GM12878 (cell line): ENCODE measurements at regions not wholly inside any gene's neighbourhood (a gene's known extent, or its start where the extent isn't known, plus 50 kb on each side); places are given as distances from the start of the nearest gene placed in this dataset.

Experiments used
- CBX5 ChIP-seq: sonication (generic); IDR thresholded peaks from 2 replicates; pipeline ENCODE4 v1.6.1; 2016; ENCODE audit warnings: low read depth, moderate library complexity, mild to moderate bottlenecking, inconsistent platforms
- CREM ChIP-seq: IDR thresholded peaks from 2 replicates; pipeline ENCODE4 v1.6.1; 2014; ENCODE audit warnings: antibody characterized with exemption, low read depth
- JUND ChIP-seq: IDR thresholded peaks from 2 replicates; pipeline ENCODE4 v1.6.1; 2012; ENCODE audit warnings: low read depth, mild to moderate bottlenecking, low read length, improper control_type of control experiment, moderate library complexity
- NR2C1 ChIP-seq: fragments of 450-650 bp; IDR thresholded peaks from 2 replicates; pipeline ENCODE4 v1.6.1; 2017; ENCODE audit warnings: antibody characterized with exemption, mild to moderate bottlenecking, moderate library complexity
- PML ChIP-seq: IDR thresholded peaks from 2 replicates; pipeline ENCODE4 v1.6.1; 2012; ENCODE audit warnings: low read length, inconsistent platforms
- POLR2A ChIP-seq: IDR thresholded peaks from 2 replicates; pipeline ENCODE4 v1.6.1; 2011; ENCODE audit warnings: low read depth, mild to moderate bottlenecking, low read length
- TCF12 ChIP-seq: IDR thresholded peaks from 2 replicates; pipeline ENCODE4 v1.6.1; 2011; ENCODE audit warnings: low read depth, mild to moderate bottlenecking, low read length
- YY1 ChIP-seq: IDR thresholded peaks from 2 replicates; pipeline ENCODE4 v1.6.1; 2011; ENCODE audit warnings: low read depth, mild to moderate bottlenecking, low read length
- ZNF24 ChIP-seq: fragments of 450-650 bp; IDR thresholded peaks from 2 replicates; pipeline ENCODE4 v1.6.1; 2017; ENCODE audit warnings: antibody characterized with exemption, mild to moderate bottlenecking
- TF ChIP-seq, protein P1 (sequence below): IDR thresholded peaks from 2 replicates; pipeline ENCODE4 v1.6.1; 2012; ENCODE audit warnings: improper control_type of control experiment, low read depth, low read length; ENCODE audit not compliant: insufficient replicate concordance
- TF ChIP-seq, protein P2 (sequence below): fragments of 450-650 bp; IDR thresholded peaks from 2 replicates; pipeline ENCODE4 v1.6.1; 2017; ENCODE audit warnings: mild to moderate bottlenecking
- TF ChIP-seq, protein P3 (sequence below): IDR thresholded peaks from 2 replicates; pipeline ENCODE4 v1.6.1; 2012; ENCODE audit warnings: low read depth, low read length, improper control_type of control experiment
- TF ChIP-seq, protein P4 (sequence below): fragments of 150-350 bp; IDR thresholded peaks from 2 replicates; pipeline ENCODE4 v1.6.1; 2014; ENCODE audit warnings: mild to moderate bottlenecking, low read depth, low read length

DNA sequence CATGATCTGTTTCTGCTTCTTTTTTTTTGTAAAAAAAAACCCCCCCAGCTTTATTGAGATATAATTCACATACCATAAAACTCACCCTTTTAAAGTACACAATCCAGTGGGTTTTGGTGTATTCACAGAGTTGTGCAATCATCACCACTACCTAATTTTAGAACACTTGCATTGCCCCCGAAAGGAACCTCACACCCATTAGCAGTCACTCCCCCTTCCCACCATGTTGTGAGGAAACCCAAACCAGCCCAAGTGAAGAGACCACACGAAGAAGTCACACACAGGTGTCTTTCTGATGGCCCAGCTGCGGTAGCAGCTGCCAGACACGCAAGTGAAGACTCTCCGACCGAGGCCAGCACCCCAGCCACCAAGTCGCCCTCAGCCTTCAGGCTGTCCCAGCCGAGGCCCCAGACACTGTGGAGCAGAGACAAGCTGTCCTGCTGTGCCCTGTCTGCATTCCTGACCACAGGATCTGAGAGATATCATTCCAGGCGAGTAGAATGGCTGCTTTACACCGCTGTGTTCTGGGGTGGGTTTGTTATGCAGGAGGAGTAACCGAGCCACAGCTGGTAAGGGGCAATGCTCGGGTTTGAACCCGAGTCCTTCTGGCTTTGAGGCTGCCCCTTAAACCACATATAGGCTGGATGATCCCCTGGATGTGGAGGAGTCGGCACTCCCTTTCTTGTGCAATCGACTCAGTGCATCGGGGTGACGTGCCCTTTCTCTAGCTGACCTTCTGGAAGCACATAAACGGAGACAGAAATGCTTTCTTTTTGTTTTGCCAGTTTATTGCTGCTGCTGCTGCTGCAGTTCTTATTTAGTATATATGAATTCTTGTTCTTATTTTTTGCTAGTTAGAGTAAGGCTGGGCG lies 59.1 kb upstream of the PTPN1 start (continued):
- TF ChIP-seq, protein P1, sequence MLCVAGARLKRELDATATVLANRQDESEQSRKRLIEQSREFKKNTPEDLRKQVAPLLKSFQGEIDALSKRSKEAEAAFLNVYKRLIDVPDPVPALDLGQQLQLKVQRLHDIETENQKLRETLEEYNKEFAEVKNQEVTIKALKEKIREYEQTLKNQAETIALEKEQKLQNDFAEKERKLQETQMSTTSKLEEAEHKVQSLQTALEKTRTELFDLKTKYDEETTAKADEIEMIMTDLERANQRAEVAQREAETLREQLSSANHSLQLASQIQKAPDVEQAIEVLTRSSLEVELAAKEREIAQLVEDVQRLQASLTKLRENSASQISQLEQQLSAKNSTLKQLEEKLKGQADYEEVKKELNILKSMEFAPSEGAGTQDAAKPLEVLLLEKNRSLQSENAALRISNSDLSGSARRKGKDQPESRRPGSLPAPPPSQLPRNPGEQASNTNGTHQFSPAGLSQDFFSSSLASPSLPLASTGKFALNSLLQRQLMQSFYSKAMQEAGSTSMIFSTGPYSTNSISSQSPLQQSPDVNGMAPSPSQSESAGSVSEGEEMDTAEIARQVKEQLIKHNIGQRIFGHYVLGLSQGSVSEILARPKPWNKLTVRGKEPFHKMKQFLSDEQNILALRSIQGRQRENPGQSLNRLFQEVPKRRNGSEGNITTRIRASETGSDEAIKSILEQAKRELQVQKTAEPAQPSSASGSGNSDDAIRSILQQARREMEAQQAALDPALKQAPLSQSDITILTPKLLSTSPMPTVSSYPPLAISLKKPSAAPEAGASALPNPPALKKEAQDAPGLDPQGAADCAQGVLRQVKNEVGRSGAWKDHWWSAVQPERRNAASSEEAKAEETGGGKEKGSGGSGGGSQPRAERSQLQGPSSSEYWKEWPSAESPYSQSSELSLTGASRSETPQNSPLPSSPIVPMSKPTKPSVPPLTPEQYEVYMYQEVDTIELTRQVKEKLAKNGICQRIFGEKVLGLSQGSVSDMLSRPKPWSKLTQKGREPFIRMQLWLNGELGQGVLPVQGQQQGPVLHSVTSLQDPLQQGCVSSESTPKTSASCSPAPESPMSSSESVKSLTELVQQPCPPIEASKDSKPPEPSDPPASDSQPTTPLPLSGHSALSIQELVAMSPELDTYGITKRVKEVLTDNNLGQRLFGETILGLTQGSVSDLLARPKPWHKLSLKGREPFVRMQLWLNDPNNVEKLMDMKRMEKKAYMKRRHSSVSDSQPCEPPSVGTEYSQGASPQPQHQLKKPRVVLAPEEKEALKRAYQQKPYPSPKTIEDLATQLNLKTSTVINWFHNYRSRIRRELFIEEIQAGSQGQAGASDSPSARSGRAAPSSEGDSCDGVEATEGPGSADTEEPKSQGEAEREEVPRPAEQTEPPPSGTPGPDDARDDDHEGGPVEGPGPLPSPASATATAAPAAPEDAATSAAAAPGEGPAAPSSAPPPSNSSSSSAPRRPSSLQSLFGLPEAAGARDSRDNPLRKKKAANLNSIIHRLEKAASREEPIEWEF, result no peak
- TF ChIP-seq, protein P2, sequence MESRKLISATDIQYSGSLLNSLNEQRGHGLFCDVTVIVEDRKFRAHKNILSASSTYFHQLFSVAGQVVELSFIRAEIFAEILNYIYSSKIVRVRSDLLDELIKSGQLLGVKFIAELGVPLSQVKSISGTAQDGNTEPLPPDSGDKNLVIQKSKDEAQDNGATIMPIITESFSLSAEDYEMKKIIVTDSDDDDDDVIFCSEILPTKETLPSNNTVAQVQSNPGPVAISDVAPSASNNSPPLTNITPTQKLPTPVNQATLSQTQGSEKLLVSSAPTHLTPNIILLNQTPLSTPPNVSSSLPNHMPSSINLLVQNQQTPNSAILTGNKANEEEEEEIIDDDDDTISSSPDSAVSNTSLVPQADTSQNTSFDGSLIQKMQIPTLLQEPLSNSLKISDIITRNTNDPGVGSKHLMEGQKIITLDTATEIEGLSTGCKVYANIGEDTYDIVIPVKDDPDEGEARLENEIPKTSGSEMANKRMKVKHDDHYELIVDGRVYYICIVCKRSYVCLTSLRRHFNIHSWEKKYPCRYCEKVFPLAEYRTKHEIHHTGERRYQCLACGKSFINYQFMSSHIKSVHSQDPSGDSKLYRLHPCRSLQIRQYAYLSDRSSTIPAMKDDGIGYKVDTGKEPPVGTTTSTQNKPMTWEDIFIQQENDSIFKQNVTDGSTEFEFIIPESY, result no peak
- peak; percentile 68; the same call in 1 of the 2 replicates for TF ChIP-seq YY1
- TF ChIP-seq, protein P3, sequence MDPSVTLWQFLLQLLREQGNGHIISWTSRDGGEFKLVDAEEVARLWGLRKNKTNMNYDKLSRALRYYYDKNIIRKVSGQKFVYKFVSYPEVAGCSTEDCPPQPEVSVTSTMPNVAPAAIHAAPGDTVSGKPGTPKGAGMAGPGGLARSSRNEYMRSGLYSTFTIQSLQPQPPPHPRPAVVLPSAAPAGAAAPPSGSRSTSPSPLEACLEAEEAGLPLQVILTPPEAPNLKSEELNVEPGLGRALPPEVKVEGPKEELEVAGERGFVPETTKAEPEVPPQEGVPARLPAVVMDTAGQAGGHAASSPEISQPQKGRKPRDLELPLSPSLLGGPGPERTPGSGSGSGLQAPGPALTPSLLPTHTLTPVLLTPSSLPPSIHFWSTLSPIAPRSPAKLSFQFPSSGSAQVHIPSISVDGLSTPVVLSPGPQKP, result no peak
- TF ChIP-seq CBX5, result no peak
- TF ChIP-seq, protein P4, sequence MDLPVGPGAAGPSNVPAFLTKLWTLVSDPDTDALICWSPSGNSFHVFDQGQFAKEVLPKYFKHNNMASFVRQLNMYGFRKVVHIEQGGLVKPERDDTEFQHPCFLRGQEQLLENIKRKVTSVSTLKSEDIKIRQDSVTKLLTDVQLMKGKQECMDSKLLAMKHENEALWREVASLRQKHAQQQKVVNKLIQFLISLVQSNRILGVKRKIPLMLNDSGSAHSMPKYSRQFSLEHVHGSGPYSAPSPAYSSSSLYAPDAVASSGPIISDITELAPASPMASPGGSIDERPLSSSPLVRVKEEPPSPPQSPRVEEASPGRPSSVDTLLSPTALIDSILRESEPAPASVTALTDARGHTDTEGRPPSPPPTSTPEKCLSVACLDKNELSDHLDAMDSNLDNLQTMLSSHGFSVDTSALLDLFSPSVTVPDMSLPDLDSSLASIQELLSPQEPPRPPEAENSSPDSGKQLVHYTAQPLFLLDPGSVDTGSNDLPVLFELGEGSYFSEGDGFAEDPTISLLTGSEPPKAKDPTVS, result no peak
- no peak for TF ChIP-seq POLR2A
- TF ChIP-seq ZNF24, result peak; percentile 42; the same call in 1 of the 2 replicates
- no peak for TF ChIP-seq NR2C1
- TF ChIP-seq JUND, result no peak
- TF ChIP-seq PML, result no peak
- TF ChIP-seq CREM, result 0 out of 2 replicates have a peak, but pooled peaks have one; percentile 41
- peak; percentile 100 for TF ChIP-seq TCF12
